Thyroid gland (tissue), 4 donors: ENCODE measurements at regions not wholly inside any gene's neighbourhood (a gene's known extent, or its start where the extent isn't known, plus 50 kb on each side); places are given as distances from the start of the nearest gene placed in this dataset.

Experiments
- CTCF ChIP-seq, 6 experiments: fragments of 200-600 bp in 3 of 6; fragments of 450-650 bp in 3 of 6; sonication (generic) in 3 of 6; IDR thresholded peaks; one replicate each; pipeline ENCODE4 v1.5.1; 2016 to 2019; ENCODE audit warnings: antibody characterized with exemption in 6 of 6, mild to moderate bottlenecking in 2 of 6, inconsistent platforms in 1 of 6, moderate library complexity in 1 of 6
- POLR2A ChIP-seq, 2 donors: fragments of 450-650 bp; IDR thresholded peaks; one replicate each; pipeline ENCODE4 v1.6.1; 2017; ENCODE audit warnings: antibody characterized with exemption in 2 of 2, mild to moderate bottlenecking in 2 of 2, moderate library complexity in 1 of 2

GRCh38 chr6:951399-952181 is 258.7 kb upstream of the EXOC2 start:
- TF ChIP-seq CTCF (IDR thresholded peaks at IDR 0.05) = no peak
- no peak for TF ChIP-seq POLR2A (IDR thresholded peaks at IDR 0.05)
